ENCODE measurements at regions not wholly inside any gene's neighbourhood (a gene's known extent, or its start where the extent isn't known, plus 50 kb on each side); places are given as distances from the start of the nearest gene placed in this dataset.

- TF ChIP-seq CTCF (IDR thresholded peaks at IDR 0.05; ENCODE audit: extremely low read depth in 1 of 2, insufficient read depth in 1 of 2, low read depth in 1 of 2, low read length in 2 of 2) (no peak), FOS (IDR thresholded peaks at IDR 0.05; ENCODE audit: borderline replicate concordance, insufficient read depth, low read length) (no peak), MAX (IDR thresholded peaks at IDR 0.05; ENCODE audit: insufficient read depth, insufficient read length) (no peak), POLR2AphosphoS5 (IDR thresholded peaks at IDR 0.05; ENCODE audit: insufficient read depth, low read depth, low read length) (no peak), MYC (IDR thresholded peaks at IDR 0.05; ENCODE audit: low read depth, low read length) (no peak), JUN (IDR thresholded peaks at IDR 0.05; ENCODE audit: borderline replicate concordance, insufficient read depth, insufficient read length, low read depth) (no peak), EZH2 (IDR thresholded peaks at IDR 0.05; ENCODE audit: borderline replicate concordance, low read depth, low read length, severe bottlenecking) (no peak), POLR2A (IDR thresholded peaks at IDR 0.05; ENCODE audit: low read depth, low read length) (no peak)
These were observed 853.4 kb downstream of the KCNT2 start for GRCh38 chr1:195754874-195755273.
